ENCODE measurements at regions not wholly inside any gene's neighbourhood (a gene's known extent, or its start where the extent isn't known, plus 50 kb on each side); places are given as distances from the start of the nearest gene placed in this dataset.

- peaks cover 0 to 3% (median 0%) of the 10 kb centered on the region in 8 donors for H3K9me3 Mint-ChIP-seq
- H3K4me3 Mint-ChIP-seq = no peak overlapping the region
- intact Hi-C loops (cut with micrococcal nuclease) = no loop called here
- Histone ChIP-seq H3K36me3 (ENCODE audit: insufficient read depth, low read length) (no peaks in the 10 kb centered on the region), H3K4me3 (ENCODE audit: low read length in 2 of 2) (no peak overlapping the region), H3K9me3 (ENCODE audit: control insufficient read depth in 1 of 2, low read length in 2 of 2) (no peaks in the 10 kb centered on the region), H3K27ac (ENCODE audit: low read depth, low read length) (no peak overlapping the region), H3K27me3 (ENCODE audit: insufficient read depth, low read length) (no peaks in the 10 kb centered on the region), H3K4me1 (ENCODE audit: insufficient read depth, low read length) (no peaks in the 10 kb centered on the region)
- no peak overlapping the region for H3K27ac Mint-ChIP-seq
- no peaks in the 10 kb centered on the region for H3K36me3 Mint-ChIP-seq
- peaks cover 10 to 17% of the 10 kb centered on the region in 2 donors for H3K27me3 Mint-ChIP-seq
- POLR2A ChIA-PET (ENCODE audit: partially characterized antibody) = no interaction called here
- CTCF ChIA-PET (ENCODE audit: partially characterized antibody) = no interaction called here
- H3K4me1 Mint-ChIP-seq = no peaks in the 10 kb centered on the region
- DNase-seq = no peak
Measured at GRCh38 chr1:168957818-168958217, 148.7 kb upstream of the ATP1B1 start.

- POLR2A ChIA-PET (ENCODE audit: partially characterized antibody) = no interaction called here
Measured at GRCh38 chr1:168958562-168959289, 147.8 kb upstream of the ATP1B1 start.

GRCh38 chr1:168959382-168959781 lies 147.1 kb upstream of the ATP1B1 start:
- H3K4me1 ChIP-seq (ENCODE audit: insufficient read depth, low read length) = no peaks in the 10 kb centered on the region
- no peak overlapping the region for H3K27ac Mint-ChIP-seq
- no peaks in the 10 kb centered on the region for H3K9me3 ChIP-seq (ENCODE audit: control insufficient read depth in 1 of 2, low read length in 2 of 2)
- H3K4me1 Mint-ChIP-seq = no peaks in the 10 kb centered on the region
- H3K27me3 ChIP-seq (ENCODE audit: insufficient read depth, low read length) = no peaks in the 10 kb centered on the region
- no peak for DNase-seq
- CTCF ChIA-PET (ENCODE audit: partially characterized antibody) = no interaction called here
- no peaks in the 10 kb centered on the region for H3K36me3 ChIP-seq (ENCODE audit: insufficient read depth, low read length)
- H3K4me3 ChIP-seq (ENCODE audit: low read length in 2 of 2) = no peak overlapping the region
- H3K9me3 Mint-ChIP-seq = peaks cover 0 to 3% (median 0%) of the 10 kb centered on the region in 8 donors
- no peaks in the 10 kb centered on the region for H3K36me3 Mint-ChIP-seq
- no peak overlapping the region for H3K4me3 Mint-ChIP-seq
- POLR2A ChIA-PET (ENCODE audit: partially characterized antibody) = no interaction called here
- no peak overlapping the region for H3K27ac ChIP-seq (ENCODE audit: low read depth, low read length)
- H3K27me3 Mint-ChIP-seq = peaks cover 10 to 20% of the 10 kb centered on the region in 2 donors
- intact Hi-C loops (cut with micrococcal nuclease) = no loop called here

More at GRCh38 chr1:168958562-168959289, 147.8 kb upstream of the ATP1B1 start:
- peaks cover 0 to 3% (median 0%) of the 10 kb centered on the region in 8 donors for H3K9me3 Mint-ChIP-seq
- CTCF ChIA-PET (ENCODE audit: partially characterized antibody) = no interaction called here
- Histone ChIP-seq H3K9me3 (ENCODE audit: control insufficient read depth in 1 of 2, low read length in 2 of 2) (no peaks in the 10 kb centered on the region), H3K36me3 (ENCODE audit: insufficient read depth, low read length) (no peaks in the 10 kb centered on the region), H3K27me3 (ENCODE audit: insufficient read depth, low read length) (no peaks in the 10 kb centered on the region), H3K4me3 (ENCODE audit: low read length in 2 of 2) (no peak overlapping the region), H3K4me1 (ENCODE audit: insufficient read depth, low read length) (no peaks in the 10 kb centered on the region), H3K27ac (ENCODE audit: low read depth, low read length) (no peak overlapping the region)
- H3K27ac Mint-ChIP-seq = no peak overlapping the region
- intact Hi-C loops (cut with micrococcal nuclease) = no loop called here
- no peaks in the 10 kb centered on the region for H3K4me1 Mint-ChIP-seq
- no peaks in the 10 kb centered on the region for H3K36me3 Mint-ChIP-seq
- no peak overlapping the region for H3K4me3 Mint-ChIP-seq
- H3K27me3 Mint-ChIP-seq = peaks cover 10 to 17% of the 10 kb centered on the region in 2 donors
- no peak for DNase-seq

DNA sequence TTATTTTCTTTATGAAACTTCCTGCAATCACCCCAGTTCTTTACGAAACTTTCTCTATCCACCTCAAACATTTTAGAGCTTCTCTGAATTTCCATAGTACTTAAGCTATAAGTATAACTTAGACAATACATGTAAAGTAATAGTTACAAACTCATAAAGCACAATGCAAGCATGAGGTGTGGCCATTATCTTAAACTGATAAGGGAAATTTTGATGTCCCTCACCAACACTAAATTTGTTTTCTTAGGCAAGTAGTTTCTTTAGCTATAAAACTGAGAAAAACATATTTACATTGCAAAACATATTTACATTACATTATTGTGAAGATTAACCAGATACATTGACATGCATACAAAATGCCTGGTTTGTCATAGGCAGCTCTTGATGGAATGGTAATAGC lies 146.4 kb upstream of the ATP1B1 start:
- intact Hi-C loops (cut with micrococcal nuclease) = no loop called here
- CTCF ChIA-PET (ENCODE audit: partially characterized antibody) = no interaction called here

GRCh38 chr1:168960595-168960994 lies 145.9 kb upstream of the ATP1B1 start:
- CTCF ChIA-PET (ENCODE audit: partially characterized antibody) = no interaction called here
- Histone ChIP-seq H3K27me3 (ENCODE audit: insufficient read depth, low read length) (no peaks in the 10 kb centered on the region), H3K9me3 (ENCODE audit: control insufficient read depth in 1 of 2, low read length in 2 of 2) (no peaks in the 10 kb centered on the region), H3K4me3 (ENCODE audit: low read length in 2 of 2) (no peak overlapping the region), H3K36me3 (ENCODE audit: insufficient read depth, low read length) (no peaks in the 10 kb centered on the region), H3K4me1 (ENCODE audit: insufficient read depth, low read length) (no peaks in the 10 kb centered on the region), H3K27ac (ENCODE audit: low read depth, low read length) (no peak overlapping the region)
- no peak overlapping the region for H3K4me3 Mint-ChIP-seq
- intact Hi-C loops (cut with micrococcal nuclease) = no loop called here
- no peaks in the 10 kb centered on the region for H3K4me1 Mint-ChIP-seq
- H3K27ac Mint-ChIP-seq = no peak overlapping the region
- H3K9me3 Mint-ChIP-seq = peaks cover 0 to 3% (median 0%) of the 10 kb centered on the region in 8 donors
- H3K27me3 Mint-ChIP-seq = peaks cover 10 to 20% of the 10 kb centered on the region in 2 donors
- DNase-seq = no peak
- no peaks in the 10 kb centered on the region for H3K36me3 Mint-ChIP-seq
- POLR2A ChIA-PET (ENCODE audit: partially characterized antibody) = no interaction called here

More for the DNA sequence above, 146.4 kb upstream of the ATP1B1 start:
- DNase-seq = no peak
- Histone ChIP-seq H3K9me3 (ENCODE audit: control insufficient read depth in 1 of 2, low read length in 2 of 2) (no peaks in the 10 kb centered on the region), H3K27ac (ENCODE audit: low read depth, low read length) (no peak overlapping the region), H3K4me3 (ENCODE audit: low read length in 2 of 2) (no peak overlapping the region), H3K4me1 (ENCODE audit: insufficient read depth, low read length) (no peaks in the 10 kb centered on the region), H3K36me3 (ENCODE audit: insufficient read depth, low read length) (no peaks in the 10 kb centered on the region), H3K27me3 (ENCODE audit: insufficient read depth, low read length) (no peaks in the 10 kb centered on the region)
- H3K4me1 Mint-ChIP-seq = no peaks in the 10 kb centered on the region
- no peak overlapping the region for H3K27ac Mint-ChIP-seq
- POLR2A ChIA-PET (ENCODE audit: partially characterized antibody) = no interaction called here
- peaks cover 10 to 20% of the 10 kb centered on the region in 2 donors for H3K27me3 Mint-ChIP-seq
- no peak overlapping the region for H3K4me3 Mint-ChIP-seq
- H3K9me3 Mint-ChIP-seq = peaks cover 0 to 3% (median 0%) of the 10 kb centered on the region in 8 donors
- no peaks in the 10 kb centered on the region for H3K36me3 Mint-ChIP-seq

DNA sequence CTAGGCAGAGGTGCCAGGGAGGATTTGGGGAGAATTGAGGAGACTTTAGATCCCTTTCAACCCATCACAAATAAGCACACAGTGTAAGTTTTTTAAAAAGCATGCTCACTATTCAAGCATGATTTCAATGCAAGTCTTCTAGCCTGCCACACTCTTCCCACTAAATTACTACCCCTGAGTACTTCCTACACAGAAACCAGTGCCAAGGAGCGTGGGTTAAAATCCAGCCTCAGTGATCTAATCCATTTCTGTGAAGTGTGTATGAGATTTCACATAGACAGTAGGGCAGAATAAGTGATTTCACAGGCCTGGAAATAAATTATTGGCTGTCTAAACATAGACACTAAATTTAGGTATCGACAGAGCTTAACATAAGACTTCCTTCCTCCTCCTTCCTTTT lies 142.9 kb upstream of the ATP1B1 start:
- ChIA-PET POLR2A (ENCODE audit: partially characterized antibody) (no interaction called here), CTCF (ENCODE audit: partially characterized antibody) (no interaction called here)
- no peak overlapping the region for H3K27ac Mint-ChIP-seq
- intact Hi-C loops (cut with micrococcal nuclease) = no loop called here
- H3K36me3 Mint-ChIP-seq = no peaks in the 10 kb centered on the region
- H3K36me3 ChIP-seq (ENCODE audit: insufficient read depth, low read length) = no peaks in the 10 kb centered on the region
- no peak overlapping the region for H3K4me3 Mint-ChIP-seq
- DNase-seq = no peak
- H3K27ac ChIP-seq (ENCODE audit: low read depth, low read length) = no peak overlapping the region
- H3K9me3 Mint-ChIP-seq = peaks cover 0 to 3% (median 0%) of the 10 kb centered on the region in 8 donors
- no peak overlapping the region for H3K4me3 ChIP-seq (ENCODE audit: low read length in 2 of 2)
- H3K27me3 Mint-ChIP-seq = peaks cover 4 to 12% of the 10 kb centered on the region in 2 donors
- H3K27me3 ChIP-seq (ENCODE audit: insufficient read depth, low read length) = no peaks in the 10 kb centered on the region
- no peaks in the 10 kb centered on the region for H3K4me1 Mint-ChIP-seq
- H3K9me3 ChIP-seq (ENCODE audit: control insufficient read depth in 1 of 2, low read length in 2 of 2) = no peaks in the 10 kb centered on the region
- no peaks in the 10 kb centered on the region for H3K4me1 ChIP-seq (ENCODE audit: insufficient read depth, low read length)

DNA sequence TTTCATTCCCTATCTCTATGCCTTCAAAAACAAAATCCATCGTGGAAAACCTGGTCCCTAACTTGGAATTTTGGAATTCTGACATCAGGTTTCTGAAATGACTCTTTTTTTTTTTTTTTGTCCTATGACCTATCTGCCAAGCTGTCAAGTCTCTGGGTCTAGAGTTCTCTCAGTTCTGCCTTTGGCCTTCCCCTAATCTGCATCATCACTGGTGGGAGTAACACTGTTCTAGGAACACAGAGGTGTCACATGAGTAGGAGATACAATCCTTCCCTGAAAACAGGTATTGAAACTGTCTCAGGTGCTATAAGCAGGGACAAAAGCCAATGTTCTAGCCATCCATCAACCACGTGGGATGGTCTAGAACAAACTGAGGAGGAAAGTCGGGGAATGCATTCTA lies 142.0 kb upstream of the ATP1B1 start:
- Histone ChIP-seq H3K4me3 (ENCODE audit: low read length in 2 of 2) (no peak overlapping the region), H3K27me3 (ENCODE audit: insufficient read depth, low read length) (no peaks in the 10 kb centered on the region), H3K9me3 (ENCODE audit: control insufficient read depth in 1 of 2, low read length in 2 of 2) (no peaks in the 10 kb centered on the region), H3K4me1 (ENCODE audit: insufficient read depth, low read length) (no peaks in the 10 kb centered on the region), H3K36me3 (ENCODE audit: insufficient read depth, low read length) (no peaks in the 10 kb centered on the region), H3K27ac (ENCODE audit: low read depth, low read length) (no peak overlapping the region)
- no peaks in the 10 kb centered on the region for H3K4me1 Mint-ChIP-seq
- peaks cover 6 to 12% of the 10 kb centered on the region in 2 donors for H3K27me3 Mint-ChIP-seq
- no peak overlapping the region for H3K4me3 Mint-ChIP-seq
- peaks cover 0 to 3% (median 0%) of the 10 kb centered on the region in 8 donors for H3K9me3 Mint-ChIP-seq
- H3K27ac Mint-ChIP-seq = no peak overlapping the region
- H3K36me3 Mint-ChIP-seq = no peaks in the 10 kb centered on the region
- DNase-seq = no peak
- intact Hi-C loops (cut with micrococcal nuclease) = no loop called here
- ChIA-PET CTCF (ENCODE audit: partially characterized antibody) (no interaction called here), POLR2A (ENCODE audit: partially characterized antibody) (no interaction called here)

Data from CD4-positive, alpha-beta memory T cell (primary cell).